ENCODE measurements at regions not wholly inside any gene's neighbourhood (a gene's known extent, or its start where the extent isn't known, plus 50 kb on each side); places are given as distances from the start of the nearest gene placed in this dataset.

DNA sequence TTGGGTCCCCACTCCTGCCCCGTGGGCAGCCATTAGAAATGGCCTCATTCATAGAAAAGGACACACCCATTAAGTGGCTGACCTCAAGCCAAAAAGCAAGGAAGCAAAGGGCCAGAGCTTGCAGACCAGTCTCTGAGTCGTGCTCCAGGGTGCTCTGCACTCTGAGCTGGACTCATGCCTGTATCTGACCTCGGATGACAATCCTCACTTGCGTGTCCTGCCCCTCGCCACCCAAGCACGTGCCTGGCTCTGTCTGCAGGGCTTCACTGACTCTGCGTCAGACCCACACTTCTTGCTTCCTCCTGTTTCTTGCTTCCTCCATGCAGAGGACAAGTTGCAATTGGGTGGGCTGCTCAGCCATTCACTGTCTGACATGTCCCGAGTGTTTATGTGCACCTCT lies 138.8 kb downstream of the OAT start:
- no peak for DNase-seq (ENCODE audit: low read depth, low spot score)
- in situ Hi-C loops (cut with HindIII; ENCODE audit: low pct_unique_long_range_greater_than_20kb, low sequenced_read_pairs) = no loop called here

DNA sequence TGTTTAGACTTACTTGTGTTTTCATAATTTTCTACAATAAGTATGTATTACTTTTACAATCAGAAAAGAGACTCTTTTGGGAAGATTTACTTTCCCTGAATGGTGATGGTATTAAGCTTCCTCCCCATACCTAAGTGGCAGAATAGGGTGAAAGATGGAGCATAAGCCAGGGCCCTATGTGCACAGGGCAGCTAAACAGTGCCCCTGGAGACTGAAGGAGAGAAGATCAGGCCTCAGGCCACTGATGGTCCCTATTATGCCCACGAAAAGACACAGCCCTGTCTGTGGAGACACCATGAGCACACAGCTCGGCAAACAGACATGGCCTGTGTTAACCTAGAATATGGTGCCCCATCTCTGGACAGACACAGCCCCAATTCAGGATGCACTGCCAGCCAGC lies 139.4 kb downstream of the OAT start:
- in situ Hi-C loops (cut with HindIII; ENCODE audit: low pct_unique_long_range_greater_than_20kb, low sequenced_read_pairs) = no loop called here
- no peak for DNase-seq (ENCODE audit: low read depth, low spot score)

DNA sequence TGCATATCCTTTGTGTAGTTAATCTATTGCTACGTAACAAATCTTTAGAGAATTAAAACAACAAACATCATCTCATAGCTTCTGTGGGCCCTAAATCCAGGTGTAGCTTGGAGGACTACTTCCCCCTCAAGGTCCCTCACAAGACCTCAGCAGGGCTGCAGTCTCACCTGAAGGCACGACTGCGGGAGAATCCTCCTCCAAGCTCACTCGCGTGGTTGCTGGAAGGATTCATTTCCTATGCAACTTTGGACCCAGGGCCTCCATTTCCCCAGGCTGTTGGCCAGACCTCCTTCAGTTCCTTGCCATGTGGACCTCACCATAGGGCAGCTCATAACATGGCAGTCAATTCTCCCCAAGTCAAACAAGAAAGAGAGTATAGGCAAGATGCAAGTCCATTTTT lies 140.4 kb downstream of the OAT start:
- DNase-seq (ENCODE audit: low read depth, low spot score) = no peak
- in situ Hi-C loops (cut with HindIII; ENCODE audit: low pct_unique_long_range_greater_than_20kb, low sequenced_read_pairs) = no loop called here

DNA sequence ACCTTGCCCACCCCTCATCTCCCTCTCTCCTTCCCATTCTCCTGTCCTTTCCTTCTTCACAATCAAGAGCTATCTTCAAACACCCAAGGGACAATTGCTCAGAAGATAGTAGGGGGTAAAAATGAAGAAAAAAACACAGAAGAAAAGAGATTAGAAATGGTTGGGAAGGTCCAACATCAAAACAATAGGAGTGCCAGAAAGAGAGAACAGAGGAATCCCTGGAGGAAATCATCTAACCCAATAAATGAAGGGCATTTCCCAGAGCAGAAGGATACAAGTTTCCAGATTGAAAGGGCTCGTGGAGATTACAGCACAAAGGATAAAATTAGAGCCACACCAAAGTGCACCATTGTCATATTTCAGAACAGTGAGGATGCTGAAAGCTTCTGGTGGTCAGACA lies 145.6 kb downstream of the OAT start:
- in situ Hi-C loops (cut with HindIII; ENCODE audit: low pct_unique_long_range_greater_than_20kb, low sequenced_read_pairs) = no loop called here
- no peak for DNase-seq (ENCODE audit: low read depth, low spot score)

DNA sequence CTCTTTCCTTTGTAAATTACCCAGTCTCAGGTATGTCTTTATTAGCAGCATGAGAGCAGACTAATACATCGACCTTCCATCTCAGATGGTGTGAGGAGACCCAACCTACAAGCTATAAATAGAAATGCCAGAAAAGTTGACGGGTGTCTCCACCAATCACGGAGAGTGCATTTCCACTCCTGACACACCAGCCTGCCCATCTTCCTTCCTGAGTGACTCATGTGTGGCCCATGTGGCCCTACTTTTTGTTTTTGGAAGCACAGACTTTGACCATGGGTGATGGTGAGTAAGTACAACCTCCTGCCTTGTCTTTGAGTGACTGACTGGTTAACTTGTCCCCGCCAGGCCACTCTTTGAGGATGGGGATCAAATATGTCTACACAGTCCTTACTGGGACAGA lies 147.0 kb downstream of the OAT start:
- no peak for DNase-seq (ENCODE audit: low read depth, low spot score)
- in situ Hi-C loops (cut with HindIII; ENCODE audit: low pct_unique_long_range_greater_than_20kb, low sequenced_read_pairs) = no loop called here

DNA sequence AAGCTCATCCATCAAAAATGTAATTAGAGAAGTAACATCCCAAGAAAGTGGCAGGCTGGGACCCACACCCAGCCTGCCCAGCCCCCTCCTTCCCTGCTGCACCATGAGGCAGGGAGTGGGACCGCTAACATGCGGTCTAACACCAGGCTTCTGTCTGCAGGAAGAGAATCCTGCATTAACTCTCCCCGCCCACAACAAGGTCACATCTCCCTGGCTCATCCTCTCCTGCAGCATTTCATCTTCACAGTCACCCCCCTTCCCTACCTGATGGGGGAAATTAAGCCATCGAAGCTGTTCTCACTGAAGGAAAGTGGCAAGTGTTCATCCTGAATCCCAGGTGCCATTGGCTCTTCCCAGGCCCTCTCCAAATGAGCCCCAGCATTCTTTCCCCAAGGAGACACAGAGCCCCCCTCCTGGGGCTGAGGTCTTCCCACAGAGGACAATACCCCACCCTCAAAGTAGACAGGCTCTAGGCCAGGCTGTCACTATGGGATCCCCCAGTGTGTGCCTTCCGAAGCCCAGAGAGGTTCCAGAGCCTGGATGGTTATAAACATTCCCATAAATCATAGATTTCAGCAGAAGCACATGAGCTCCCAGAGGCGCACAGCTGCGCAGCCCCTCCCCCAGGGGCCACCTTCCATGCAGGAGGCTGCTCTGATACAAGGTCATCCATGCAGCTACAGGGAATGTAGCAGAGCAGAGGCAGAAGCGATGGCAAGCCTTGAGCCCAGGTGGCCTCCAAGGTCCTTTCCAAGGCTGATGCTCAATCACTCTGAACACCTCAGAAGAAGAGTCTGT lies 148.0 kb downstream of the OAT start:
- in situ Hi-C loops (cut with HindIII; ENCODE audit: low pct_unique_long_range_greater_than_20kb, low sequenced_read_pairs) = no loop called here
- no peak for DNase-seq (ENCODE audit: low read depth, low spot score)

DNA sequence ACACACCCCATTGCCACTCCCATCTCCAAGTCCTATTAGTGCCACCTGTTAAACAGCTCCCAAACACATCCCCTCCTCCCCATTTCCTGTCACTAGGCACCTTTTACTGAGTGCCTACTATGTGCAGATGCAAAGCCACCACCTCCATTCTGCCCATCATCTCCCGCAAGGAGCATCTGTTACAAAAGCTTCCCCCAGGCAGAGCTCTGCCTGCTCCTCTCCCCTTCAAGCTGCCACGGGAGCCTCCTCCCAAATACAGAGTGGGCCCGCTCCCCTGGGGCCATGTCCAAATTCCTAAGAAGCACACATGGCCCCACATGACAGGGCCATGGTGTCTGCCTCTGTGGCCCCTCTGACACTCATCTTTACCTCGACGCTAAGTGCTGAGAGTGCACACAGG lies 149.7 kb downstream of the OAT start:
- no peak for DNase-seq (ENCODE audit: low read depth, low spot score)
- in situ Hi-C loops (cut with HindIII; ENCODE audit: low pct_unique_long_range_greater_than_20kb, low sequenced_read_pairs) = no loop called here

DNA sequence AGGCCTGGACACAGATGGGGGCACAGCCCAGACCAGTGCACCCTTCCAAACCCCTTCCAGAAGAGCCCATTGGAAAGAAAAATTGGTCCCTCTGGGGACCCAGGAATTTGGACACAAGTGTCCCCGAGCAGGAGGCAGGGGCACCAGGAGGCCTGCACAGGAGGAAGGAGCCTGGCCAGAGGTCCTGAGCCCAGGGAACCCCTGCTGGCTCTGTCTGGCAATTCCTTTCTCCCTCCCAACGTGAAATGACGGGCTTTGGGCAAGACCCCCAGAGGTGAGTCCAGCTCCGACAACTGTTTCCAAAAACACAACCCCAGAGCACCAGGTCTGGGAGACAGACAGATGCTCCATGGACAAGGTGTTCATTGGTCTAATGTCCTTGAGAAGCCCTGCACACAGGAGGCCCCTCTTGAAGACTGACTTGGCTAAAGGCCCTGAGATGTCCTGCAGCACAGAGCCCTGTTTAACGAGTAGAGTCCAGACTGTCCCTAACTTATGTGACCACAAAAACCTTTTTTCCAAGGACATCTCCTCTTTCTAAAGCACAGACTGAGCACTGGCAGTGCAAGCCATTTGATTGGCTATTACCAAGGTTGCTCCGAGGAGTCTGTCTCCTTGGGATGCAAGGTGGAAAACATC lies 150.7 kb downstream of the OAT start:
- in situ Hi-C loops (cut with HindIII; ENCODE audit: low pct_unique_long_range_greater_than_20kb, low sequenced_read_pairs) = no loop called here
- no peak for DNase-seq (ENCODE audit: low read depth, low spot score)

DNA sequence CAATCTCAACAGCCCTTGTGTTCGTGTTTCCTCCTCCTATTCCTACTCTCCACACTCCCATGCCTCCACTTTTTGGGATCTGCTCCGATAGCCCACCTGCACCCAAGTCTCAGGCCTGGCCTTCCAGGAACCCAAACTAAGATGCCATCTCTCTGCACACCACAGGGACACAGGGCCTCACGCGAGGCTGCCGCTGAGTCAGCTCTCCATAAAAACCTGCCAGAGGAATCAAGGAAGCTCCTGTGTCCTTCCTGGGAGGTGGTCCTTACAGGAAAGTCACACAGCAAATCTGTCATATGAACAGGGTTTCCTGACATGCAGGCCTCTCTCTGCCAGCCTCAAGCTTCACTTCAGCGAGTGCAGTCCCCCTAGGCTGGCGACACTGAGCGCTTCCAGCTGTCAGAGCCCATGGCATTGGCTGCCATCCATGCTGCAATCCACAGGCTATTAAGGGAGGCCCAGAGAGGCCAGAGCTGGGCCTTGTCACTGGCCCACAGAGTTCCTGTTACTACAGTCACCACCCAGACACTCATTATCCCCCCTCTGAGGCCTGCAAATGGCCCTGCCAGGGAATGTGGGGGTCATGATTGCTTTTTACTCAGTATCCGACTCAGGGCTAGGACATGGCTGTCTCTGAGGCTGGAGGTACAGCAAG lies 151.4 kb downstream of the OAT start:
- in situ Hi-C loops (cut with HindIII; ENCODE audit: low pct_unique_long_range_greater_than_20kb, low sequenced_read_pairs) = no loop called here
- DNase-seq (ENCODE audit: low read depth, low spot score) = no peak

DNA sequence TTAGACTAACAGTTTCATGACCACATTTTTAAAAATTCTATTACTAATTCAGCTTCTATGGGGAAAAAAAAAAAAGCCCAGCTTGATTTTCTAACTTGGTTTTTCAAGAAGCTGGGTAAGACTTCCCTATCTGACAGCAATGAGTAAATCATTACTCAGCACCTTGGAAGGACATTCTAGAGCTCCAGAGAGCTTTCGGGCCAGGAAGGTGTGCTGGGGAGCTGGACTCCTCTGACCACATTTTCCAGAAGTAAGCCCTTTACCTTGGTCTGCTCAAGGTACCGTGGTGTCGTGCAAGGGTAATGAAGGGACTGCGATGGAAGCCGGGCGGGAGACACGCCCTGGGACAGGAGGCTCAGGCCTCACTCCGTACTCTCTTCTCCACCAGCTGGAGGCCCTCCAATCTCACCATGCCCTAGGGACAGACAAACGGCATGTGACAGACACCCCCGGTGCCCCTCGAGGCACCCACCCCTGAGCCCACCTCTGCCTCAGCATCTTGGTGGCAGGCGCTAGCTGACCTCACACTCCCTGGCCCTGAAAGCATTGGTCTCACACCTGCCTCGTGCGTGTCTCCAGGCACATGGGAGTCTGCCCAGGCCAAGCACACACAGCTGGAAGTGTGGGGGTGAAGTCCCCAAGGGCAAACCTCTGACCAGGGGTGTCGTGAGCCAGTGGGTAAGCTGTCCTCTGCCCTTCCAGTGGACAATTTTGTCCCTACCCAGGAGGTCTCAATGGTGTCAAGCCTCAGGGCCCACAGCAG lies 152.1 kb downstream of the OAT start:
- DNase-seq (ENCODE audit: low read depth, low spot score) = no peak
- in situ Hi-C loops (cut with HindIII; ENCODE audit: low pct_unique_long_range_greater_than_20kb, low sequenced_read_pairs) = no loop called here

DNA sequence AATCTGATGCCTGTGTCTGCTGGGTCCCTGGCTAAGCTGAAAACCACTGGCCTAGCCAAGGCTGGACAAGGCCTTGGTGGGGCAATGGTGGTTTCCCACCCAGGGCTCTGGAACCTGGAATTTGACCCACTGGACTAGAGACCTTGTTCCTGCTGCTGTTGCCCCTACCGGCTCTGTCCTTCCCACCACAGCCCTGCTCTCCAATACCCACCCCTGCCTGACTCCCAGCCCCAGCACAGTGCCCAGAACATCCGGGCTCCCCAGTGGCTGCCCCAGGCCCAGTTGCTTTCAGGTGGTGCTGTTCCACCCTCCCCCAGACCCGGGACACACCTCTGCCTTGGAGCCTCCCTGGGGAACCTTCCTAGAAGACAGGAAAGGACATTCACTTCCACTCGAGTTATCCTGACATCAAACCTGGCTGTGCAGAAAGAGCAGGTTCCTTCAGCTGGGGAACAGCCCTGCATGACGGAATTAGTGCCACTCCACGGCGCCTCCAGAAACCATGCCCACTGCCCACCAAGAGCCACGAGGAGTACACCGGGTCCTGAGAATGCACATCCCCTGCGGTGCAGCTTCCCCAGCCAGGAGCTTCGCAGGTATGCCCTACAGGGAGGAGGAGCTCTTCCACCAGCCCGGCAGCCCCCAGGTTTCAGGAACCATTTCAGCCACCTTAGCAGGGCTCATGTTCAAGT lies 152.8 kb downstream of the OAT start:
- in situ Hi-C loops (cut with HindIII; ENCODE audit: low pct_unique_long_range_greater_than_20kb, low sequenced_read_pairs) = no loop called here

DNA sequence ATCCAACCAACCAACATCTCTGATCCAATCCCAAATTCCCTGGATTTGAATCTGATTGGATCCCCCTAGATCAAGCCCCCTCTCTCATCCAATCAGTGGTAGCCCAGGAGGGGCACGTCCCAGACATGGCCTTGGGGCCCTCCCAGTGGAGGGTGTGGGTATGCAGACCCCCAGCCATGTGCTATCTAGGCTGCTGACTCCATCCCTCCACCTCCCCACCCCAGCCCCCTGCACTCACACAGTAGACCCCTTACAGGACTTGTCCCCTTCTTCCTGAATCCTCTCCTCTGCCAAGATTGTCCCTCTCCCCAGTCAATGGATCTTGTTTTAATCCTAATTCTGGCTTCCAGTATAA lies 153.4 kb downstream of the OAT start:
- in situ Hi-C loops (cut with HindIII; ENCODE audit: low pct_unique_long_range_greater_than_20kb, low sequenced_read_pairs) = no loop called here
- DNase-seq (ENCODE audit: low read depth, low spot score) = no peak

More for the DNA sequence above, 152.8 kb downstream of the OAT start:
- DNase-seq (ENCODE audit: low read depth, low spot score) = no peak

DNA sequence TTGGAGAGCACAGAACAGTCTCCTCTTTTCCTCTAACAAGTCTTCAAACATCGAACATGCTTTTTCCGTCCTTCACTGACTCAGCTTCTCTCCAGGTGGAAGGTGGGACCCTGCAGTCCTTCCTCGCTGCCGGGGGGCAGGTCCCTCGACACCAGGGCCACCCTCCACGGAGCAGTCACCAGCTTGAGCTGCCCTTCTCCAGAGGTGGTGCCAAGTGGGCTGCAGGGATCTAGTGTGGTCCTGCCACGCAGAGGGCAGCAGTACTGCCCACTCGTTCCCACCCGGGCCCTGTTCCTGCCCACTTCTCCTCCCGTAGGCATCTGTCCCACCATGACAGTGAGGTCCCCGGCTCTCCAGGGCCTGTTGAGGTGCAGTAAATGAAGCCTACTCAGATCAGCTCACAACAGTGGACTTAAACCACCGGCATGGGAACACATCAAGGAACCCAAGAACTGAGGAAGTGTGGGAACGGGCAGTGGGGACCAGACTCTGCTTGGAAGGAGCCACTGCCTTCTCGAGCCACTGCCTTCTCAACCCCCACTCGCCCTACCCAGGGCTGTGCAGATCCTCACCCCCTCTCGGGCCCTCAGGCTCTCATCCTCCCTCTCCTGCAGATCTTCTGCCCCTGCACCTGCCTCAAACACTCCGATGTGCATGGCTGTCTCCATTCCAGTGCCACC lies 153.9 kb downstream of the OAT start:
- DNase-seq (ENCODE audit: low read depth, low spot score) = no peak
- in situ Hi-C loops (cut with HindIII; ENCODE audit: low pct_unique_long_range_greater_than_20kb, low sequenced_read_pairs) = no loop called here

DNA sequence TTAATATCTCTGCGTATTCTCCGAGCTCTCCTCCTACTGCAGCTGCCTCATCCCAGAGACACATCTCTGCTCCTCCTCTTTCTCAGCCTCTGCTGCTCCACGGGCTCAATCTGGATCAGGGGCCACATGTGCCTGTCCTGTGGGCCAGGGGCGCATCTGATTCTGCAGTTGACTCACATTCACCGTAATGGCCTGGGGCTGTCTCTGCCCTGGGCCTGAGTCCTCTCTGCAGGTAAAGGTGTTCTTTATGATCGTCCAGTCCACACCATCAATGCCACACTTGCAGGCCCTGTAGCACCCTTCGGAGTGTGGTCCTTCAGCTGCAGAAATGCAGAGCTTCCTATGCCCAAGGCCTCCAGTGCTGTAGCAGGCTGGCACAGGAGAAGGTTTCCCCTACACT lies 154.5 kb downstream of the OAT start:
- in situ Hi-C loops (cut with HindIII; ENCODE audit: low pct_unique_long_range_greater_than_20kb, low sequenced_read_pairs) = no loop called here
- no peak for DNase-seq (ENCODE audit: low read depth, low spot score)

DNA sequence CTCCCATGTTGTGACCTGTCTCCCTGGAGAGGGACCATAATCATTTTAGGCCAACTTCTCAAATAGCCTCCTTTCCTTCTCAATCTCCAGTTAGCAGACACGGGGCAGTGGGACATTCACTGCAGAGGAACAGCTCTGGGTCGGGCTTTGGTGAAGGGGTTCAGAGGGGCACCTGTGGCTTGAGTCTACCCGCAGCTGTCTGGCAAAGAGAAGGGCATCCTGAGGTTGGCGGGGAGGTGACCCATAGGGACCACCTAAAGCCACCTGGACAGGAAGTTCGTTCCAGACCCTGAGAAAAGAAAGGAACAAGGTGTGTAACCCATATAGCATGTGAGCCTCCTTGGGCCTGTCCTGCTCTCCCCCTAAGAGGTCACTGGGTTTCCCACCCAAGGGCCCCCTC lies 155.0 kb downstream of the OAT start:
- DNase-seq (ENCODE audit: low read depth, low spot score) = no peak
- in situ Hi-C loops (cut with HindIII; ENCODE audit: low pct_unique_long_range_greater_than_20kb, low sequenced_read_pairs) = no loop called here

DNA sequence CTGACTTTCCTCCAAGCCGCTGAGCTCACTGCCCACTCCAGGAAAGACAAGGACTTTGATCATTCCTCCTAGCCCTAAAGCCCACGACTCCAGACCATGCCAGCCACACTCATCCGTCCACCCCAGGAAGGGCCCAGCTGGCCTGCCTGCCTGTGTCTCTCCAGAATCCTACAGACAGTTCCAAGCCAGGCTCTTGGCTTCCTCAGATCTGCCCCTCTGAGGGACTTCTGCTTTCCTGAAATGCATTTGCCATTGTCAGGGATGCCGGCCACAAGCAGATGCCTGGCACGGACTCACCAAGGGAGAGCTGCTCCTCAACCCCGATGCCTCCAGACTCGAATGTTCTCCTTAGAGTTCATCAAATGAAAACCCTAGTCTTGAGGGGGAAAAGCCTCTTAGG lies 155.8 kb downstream of the OAT start:
- in situ Hi-C loops (cut with HindIII; ENCODE audit: low pct_unique_long_range_greater_than_20kb, low sequenced_read_pairs) = no loop called here

DNA sequence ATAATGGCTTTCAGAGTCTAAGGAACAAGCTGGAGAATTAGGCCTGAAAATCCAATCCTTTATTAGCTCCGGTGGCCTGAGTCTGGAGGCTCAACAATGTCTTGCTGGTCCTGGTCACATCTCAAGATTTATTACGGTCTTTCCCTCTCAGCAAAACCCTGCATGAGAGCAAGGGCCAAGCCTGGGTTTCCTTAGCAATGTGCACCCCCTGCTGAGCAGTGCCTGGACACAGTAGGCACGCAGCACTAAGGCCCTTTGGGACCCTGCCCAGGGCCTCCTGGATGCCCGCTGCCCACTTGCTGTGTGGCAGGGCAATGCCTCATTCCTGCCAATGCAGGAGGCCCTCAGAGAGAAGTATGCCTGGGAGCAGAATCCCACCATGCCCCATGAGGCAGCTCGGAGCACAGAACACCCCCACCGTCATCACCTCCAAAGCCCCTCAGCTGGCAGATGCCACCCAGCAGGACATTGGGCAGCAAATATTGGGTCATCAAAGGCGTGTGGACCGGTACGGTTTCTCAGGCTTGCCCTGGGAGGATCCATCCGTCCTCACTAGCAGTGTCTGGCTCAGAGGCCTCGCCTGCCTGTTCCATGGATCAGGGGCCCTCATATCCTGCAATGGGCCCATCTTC lies 156.4 kb downstream of the OAT start:
- DNase-seq (ENCODE audit: low read depth, low spot score) = no peak
- in situ Hi-C loops (cut with HindIII; ENCODE audit: low pct_unique_long_range_greater_than_20kb, low sequenced_read_pairs) = no loop called here

More for the DNA sequence above, 155.8 kb downstream of the OAT start:
- no peak for DNase-seq (ENCODE audit: low read depth, low spot score)

All from SK-MEL-5 (cell line).